ENCODE measurements at regions not wholly inside any gene's neighbourhood (a gene's known extent, or its start where the extent isn't known, plus 50 kb on each side); places are given as distances from the start of the nearest gene placed in this dataset.

- TF ChIP-seq MAX (IDR thresholded peaks at IDR 0.05) (no peak), YY1 (IDR thresholded peaks at IDR 0.05; ENCODE audit: low read depth) (no peak), REST (IDR thresholded peaks at IDR 0.05; ENCODE audit: low read depth) (no peak), EGR1 (IDR thresholded peaks at IDR 0.05) (no peak), TAF1 (IDR thresholded peaks at IDR 0.05; ENCODE audit: low read depth) (no peak), CREB1 (IDR thresholded peaks at IDR 0.05; ENCODE audit: low read depth) (no peak)
These were observed 200.4 kb upstream of the AVPR1A start for GRCh38 chr12:63351370-63351769.

- TF ChIP-seq NFIC (IDR thresholded peaks at IDR 0.05) (no peak), FOXM1 (IDR thresholded peaks at IDR 0.05; ENCODE audit: borderline replicate concordance, low read depth) (no peak), CREB1 (IDR thresholded peaks at IDR 0.05; ENCODE audit: low read depth) (no peak)
These were observed 197.6 kb upstream of the AVPR1A start for GRCh38 chr12:63348556-63348955.

GRCh38 chr12:63326260-63326659, 175.3 kb upstream of the AVPR1A start:
- no peak for TF ChIP-seq EP300 (IDR thresholded peaks at IDR 0.05; ENCODE audit: borderline replicate concordance)
- no peak for TF ChIP-seq FOXM1 (IDR thresholded peaks at IDR 0.05; ENCODE audit: borderline replicate concordance, low read depth)
- TF ChIP-seq CEBPB (IDR thresholded peaks at IDR 0.05), result no peak
- TF ChIP-seq CREB1 (IDR thresholded peaks at IDR 0.05; ENCODE audit: low read depth), result no peak
- TF ChIP-seq YY1 (IDR thresholded peaks at IDR 0.05; ENCODE audit: low read depth), result no peak
- TF ChIP-seq TAF1 (IDR thresholded peaks at IDR 0.05; ENCODE audit: low read depth), result no peak
- no peak for TF ChIP-seq REST (IDR thresholded peaks at IDR 0.05; ENCODE audit: low read depth)
- no peak for TF ChIP-seq EGR1 (IDR thresholded peaks at IDR 0.05)
- TF ChIP-seq ZBTB7A (IDR thresholded peaks at IDR 0.05; ENCODE audit: low read depth), result no peak
- no peak for TF ChIP-seq NFIC (IDR thresholded peaks at IDR 0.05)
- TF ChIP-seq TEAD4 (IDR thresholded peaks at IDR 0.05), result no peak
- no peak for TF ChIP-seq USF1 (IDR thresholded peaks at IDR 0.05)
- TF ChIP-seq RAD21 (IDR thresholded peaks at IDR 0.05; ENCODE audit: low read depth), result no peak
- no peak for TF ChIP-seq MAX (IDR thresholded peaks at IDR 0.05)

- no peak for TF ChIP-seq CEBPB (IDR thresholded peaks at IDR 0.05)
- no peak for TF ChIP-seq CREB1 (IDR thresholded peaks at IDR 0.05; ENCODE audit: low read depth)
- TF ChIP-seq NFIC (IDR thresholded peaks at IDR 0.05), result no peak
- no peak for TF ChIP-seq USF1 (IDR thresholded peaks at IDR 0.05)
- no peak for TF ChIP-seq YY1 (IDR thresholded peaks at IDR 0.05; ENCODE audit: low read depth)
- no peak for TF ChIP-seq TAF1 (IDR thresholded peaks at IDR 0.05; ENCODE audit: low read depth)
- TF ChIP-seq FOXM1 (IDR thresholded peaks at IDR 0.05; ENCODE audit: borderline replicate concordance, low read depth), result no peak
- TF ChIP-seq REST (IDR thresholded peaks at IDR 0.05; ENCODE audit: low read depth), result no peak
- no peak for TF ChIP-seq RAD21 (IDR thresholded peaks at IDR 0.05; ENCODE audit: low read depth)
These were observed 174.8 kb upstream of the AVPR1A start for GRCh38 chr12:63325757-63326156.

- no peak for TF ChIP-seq TAF1 (IDR thresholded peaks at IDR 0.05; ENCODE audit: low read depth)
- no peak for TF ChIP-seq NFIC (IDR thresholded peaks at IDR 0.05)
- TF ChIP-seq YY1 (IDR thresholded peaks at IDR 0.05; ENCODE audit: low read depth), result no peak
- TF ChIP-seq EGR1 (IDR thresholded peaks at IDR 0.05), result no peak
- TF ChIP-seq ZBTB7A (IDR thresholded peaks at IDR 0.05; ENCODE audit: low read depth), result no peak
- no peak for TF ChIP-seq TEAD4 (IDR thresholded peaks at IDR 0.05)
- no peak for TF ChIP-seq CREB1 (IDR thresholded peaks at IDR 0.05; ENCODE audit: low read depth)
- TF ChIP-seq CEBPB (IDR thresholded peaks at IDR 0.05), result no peak
- no peak for TF ChIP-seq REST (IDR thresholded peaks at IDR 0.05; ENCODE audit: low read depth)
- TF ChIP-seq FOXM1 (IDR thresholded peaks at IDR 0.05; ENCODE audit: borderline replicate concordance, low read depth), result no peak
- no peak for TF ChIP-seq EP300 (IDR thresholded peaks at IDR 0.05; ENCODE audit: borderline replicate concordance)
- no peak for TF ChIP-seq USF1 (IDR thresholded peaks at IDR 0.05)
- no peak for TF ChIP-seq RAD21 (IDR thresholded peaks at IDR 0.05; ENCODE audit: low read depth)
- TF ChIP-seq TCF12 (IDR thresholded peaks at IDR 0.05; ENCODE audit: low read depth), result no peak
- TF ChIP-seq MAX (IDR thresholded peaks at IDR 0.05), result no peak
These were observed 172.9 kb upstream of the AVPR1A start for GRCh38 chr12:63323942-63324341.
